ENCODE measurements at regions not wholly inside any gene's neighbourhood (a gene's known extent, or its start where the extent isn't known, plus 50 kb on each side); places are given as distances from the start of the nearest gene placed in this dataset.

GRCh38 chr7:15007507-15007906 lies 105.0 kb upstream of the DGKB start:
- TF ChIP-seq CTCF (IDR thresholded peaks at IDR 0.05; ENCODE audit: low read depth, low read length): peak; percentile 55
- TF ChIP-seq POLR2A (IDR thresholded peaks at IDR 0.05; ENCODE audit: extremely low read depth, insufficient read length): no peak
- no peak for TF ChIP-seq MYC (IDR thresholded peaks at IDR 0.05; ENCODE audit: low read depth, low read length)
- no peak for TF ChIP-seq MAX (IDR thresholded peaks at IDR 0.05; ENCODE audit: low read depth, low read length)
